ENCODE measurements at regions not wholly inside any gene's neighbourhood (a gene's known extent, or its start where the extent isn't known, plus 50 kb on each side); places are given as distances from the start of the nearest gene placed in this dataset.

- no peak for TF ChIP-seq SMC3 (conservative IDR thresholded peaks at IDR 0.05; ENCODE audit: poor library complexity)
Measured at GRCh38 chr14:89638891-89639290, 221.9 kb upstream of the FOXN3 start (continued).

DNA sequence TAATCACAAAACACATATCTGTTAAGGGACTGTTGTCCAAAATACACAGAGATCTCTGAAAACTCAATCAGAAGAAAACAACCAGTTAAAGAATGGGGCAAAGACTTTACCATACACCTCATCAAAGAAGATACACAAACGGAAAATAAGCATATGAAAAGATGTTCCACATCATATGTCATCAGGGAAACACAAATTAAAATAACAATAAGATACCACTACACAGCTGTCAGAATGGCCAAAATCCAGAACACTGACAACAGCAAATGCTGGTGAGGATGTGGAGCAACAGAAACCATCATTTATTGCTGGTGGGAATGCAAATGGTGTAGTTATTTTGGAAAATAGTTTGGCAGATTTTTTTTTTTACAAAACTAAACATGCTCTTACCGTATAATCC is 220.5 kb upstream of the FOXN3 start:
- Histone ChIP-seq H3K36me3 (ENCODE audit: insufficient read depth, low read length) (no peaks in the 10 kb centered on the region), H3K9me2 (ENCODE audit: insufficient read depth, low read length) (no peaks in the 10 kb centered on the region), H3K9me3 (ENCODE audit: low read length) (no peaks in the 10 kb centered on the region), H2AFZ (ENCODE audit: low read depth, low read length) (no peak overlapping the region), H3K4me2 (ENCODE audit: low read length) (no peak overlapping the region), H3K27me3 (ENCODE audit: insufficient read depth, low read depth, low read length) (no peaks in the 10 kb centered on the region), H3K4me3 (ENCODE audit: low read length) (no peak overlapping the region), H3K9ac (ENCODE audit: low read length) (no peak overlapping the region), H3F3A (ENCODE audit: insufficient read depth, low read length, poor library complexity, severe bottlenecking) (no peaks in the 10 kb centered on the region), H4K20me1 (ENCODE audit: insufficient read depth) (no peaks in the 10 kb centered on the region), H3K79me2 (replicated peaks; ENCODE audit: insufficient read depth, low read length) (no peaks in the 10 kb centered on the region), H3K27ac (ENCODE audit: low read length) (no peak overlapping the region)
- TF ChIP-seq POLR2AphosphoS5 (IDR thresholded peaks at IDR 0.05) = no peak

DNA sequence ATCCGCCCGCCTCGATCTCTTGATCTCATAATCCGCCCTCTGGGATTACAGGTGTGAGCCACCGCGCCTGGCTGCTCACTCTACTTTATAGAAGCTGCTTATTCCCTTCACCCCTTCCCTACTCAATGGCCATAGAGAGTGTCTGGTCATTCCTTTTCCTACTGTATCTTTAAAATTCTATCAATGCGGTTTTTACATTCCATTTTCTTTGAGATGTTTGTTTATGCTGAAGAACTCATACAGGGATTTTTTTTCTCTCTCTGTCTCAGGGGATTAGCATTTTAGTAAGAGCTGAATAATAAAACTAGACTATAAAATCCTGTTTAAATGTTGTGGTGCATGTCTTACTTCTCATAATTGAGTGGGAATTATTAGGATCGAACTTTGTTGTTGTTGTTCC is 218.6 kb upstream of the FOXN3 start:
- H3K9ac ChIP-seq (ENCODE audit: low read length) = no peak overlapping the region
- no peaks in the 10 kb centered on the region for H3K9me2 ChIP-seq (ENCODE audit: insufficient read depth, low read length)
- H4K20me1 ChIP-seq (ENCODE audit: insufficient read depth) = no peaks in the 10 kb centered on the region
- TF ChIP-seq EP300 (conservative IDR thresholded peaks at IDR 0.05; ENCODE audit: poor library complexity, severe bottlenecking) (no peak), SMC3 (conservative IDR thresholded peaks at IDR 0.05; ENCODE audit: poor library complexity) (no peak), RAD21 (conservative IDR thresholded peaks at IDR 0.05) (no peak), REST (IDR thresholded peaks at IDR 0.05; ENCODE audit: borderline replicate concordance) (no peak), EZH2 (IDR thresholded peaks at IDR 0.05; ENCODE audit: borderline replicate concordance, insufficient read depth, low read length, poor library complexity, severe bottlenecking) (no peak), POLR2AphosphoS5 (IDR thresholded peaks at IDR 0.05) (no peak), MXI1 (conservative IDR thresholded peaks at IDR 0.05; ENCODE audit: poor library complexity, severe bottlenecking) (no peak), TAF1 (IDR thresholded peaks at IDR 0.05; ENCODE audit: low read depth) (no peak)
- TF ChIP-seq, protein P1, sequence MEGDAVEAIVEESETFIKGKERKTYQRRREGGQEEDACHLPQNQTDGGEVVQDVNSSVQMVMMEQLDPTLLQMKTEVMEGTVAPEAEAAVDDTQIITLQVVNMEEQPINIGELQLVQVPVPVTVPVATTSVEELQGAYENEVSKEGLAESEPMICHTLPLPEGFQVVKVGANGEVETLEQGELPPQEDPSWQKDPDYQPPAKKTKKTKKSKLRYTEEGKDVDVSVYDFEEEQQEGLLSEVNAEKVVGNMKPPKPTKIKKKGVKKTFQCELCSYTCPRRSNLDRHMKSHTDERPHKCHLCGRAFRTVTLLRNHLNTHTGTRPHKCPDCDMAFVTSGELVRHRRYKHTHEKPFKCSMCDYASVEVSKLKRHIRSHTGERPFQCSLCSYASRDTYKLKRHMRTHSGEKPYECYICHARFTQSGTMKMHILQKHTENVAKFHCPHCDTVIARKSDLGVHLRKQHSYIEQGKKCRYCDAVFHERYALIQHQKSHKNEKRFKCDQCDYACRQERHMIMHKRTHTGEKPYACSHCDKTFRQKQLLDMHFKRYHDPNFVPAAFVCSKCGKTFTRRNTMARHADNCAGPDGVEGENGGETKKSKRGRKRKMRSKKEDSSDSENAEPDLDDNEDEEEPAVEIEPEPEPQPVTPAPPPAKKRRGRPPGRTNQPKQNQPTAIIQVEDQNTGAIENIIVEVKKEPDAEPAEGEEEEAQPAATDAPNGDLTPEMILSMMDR (IDR thresholded peaks at IDR 0.05; ENCODE audit: poor library complexity, severe bottlenecking) = no peak
- no peak overlapping the region for H3K27ac ChIP-seq (ENCODE audit: low read length)
- no peak overlapping the region for H2AFZ ChIP-seq (ENCODE audit: low read depth, low read length)
- H3K27me3 ChIP-seq (ENCODE audit: insufficient read depth, low read depth, low read length) = no peaks in the 10 kb centered on the region
- no peak overlapping the region for H3K4me2 ChIP-seq (ENCODE audit: low read length)
- no peaks in the 10 kb centered on the region for H3K9me3 ChIP-seq (ENCODE audit: low read length)
- no peak overlapping the region for H3K4me3 ChIP-seq (ENCODE audit: low read length)
- no peaks in the 10 kb centered on the region for H3K36me3 ChIP-seq (ENCODE audit: insufficient read depth, low read length)
- no peaks in the 10 kb centered on the region for H3K79me2 ChIP-seq (replicated peaks; ENCODE audit: insufficient read depth, low read length)
- no peaks in the 10 kb centered on the region for H3F3A ChIP-seq (ENCODE audit: insufficient read depth, low read length, poor library complexity, severe bottlenecking)

All from neural cell (in vitro differentiated cells).